ENCODE measurements at regions not wholly inside any gene's neighbourhood (a gene's known extent, or its start where the extent isn't known, plus 50 kb on each side); places are given as distances from the start of the nearest gene placed in this dataset.
"Not testable (repeated sequence)": the region's sequence is repeated elsewhere in the genome, so short reads cannot be mapped to it uniquely, and the experiment has no call there.

DNA sequence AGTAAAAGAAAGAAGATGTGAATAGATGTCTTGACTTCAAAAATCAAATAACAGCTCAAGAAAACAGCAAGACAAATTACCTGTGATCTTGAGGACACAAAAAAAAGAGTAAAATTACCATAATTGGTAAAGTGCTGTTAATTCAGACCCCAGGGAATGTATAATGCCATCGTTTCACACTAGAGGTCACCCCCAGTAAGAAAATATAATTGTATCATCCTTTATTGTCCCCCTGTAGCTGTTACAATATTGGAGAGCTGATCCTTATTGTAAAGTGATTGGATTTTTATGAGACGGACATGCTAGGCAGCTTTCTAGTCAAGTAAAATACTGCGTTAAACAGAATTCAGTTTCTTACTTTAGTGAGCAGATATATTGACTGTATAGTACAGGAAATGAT lies 377.0 kb downstream of the TLE1 start:
- intact Hi-C loops (cut with DNase I), result no loop called here
- no peak overlapping the region for H3K27ac ChIP-seq
- DNase-seq, result no peak
- no peaks in the 10 kb centered on the region for H3K36me3 ChIP-seq (replicated peaks in 1 of 2)
- H3K27me3 ChIP-seq, result no peaks in the 10 kb centered on the region
- H3K9me3 ChIP-seq (replicated peaks in 1 of 3), result no peaks in the 10 kb centered on the region
- WGBS, 4 donors, result 85 to 89% (median 86%) methylated on average over 3 of the region's 3 CpGs
- TF ChIP-seq POLR2A (IDR thresholded peaks at IDR 0.05), result no peak
- TF ChIP-seq, protein P1, sequence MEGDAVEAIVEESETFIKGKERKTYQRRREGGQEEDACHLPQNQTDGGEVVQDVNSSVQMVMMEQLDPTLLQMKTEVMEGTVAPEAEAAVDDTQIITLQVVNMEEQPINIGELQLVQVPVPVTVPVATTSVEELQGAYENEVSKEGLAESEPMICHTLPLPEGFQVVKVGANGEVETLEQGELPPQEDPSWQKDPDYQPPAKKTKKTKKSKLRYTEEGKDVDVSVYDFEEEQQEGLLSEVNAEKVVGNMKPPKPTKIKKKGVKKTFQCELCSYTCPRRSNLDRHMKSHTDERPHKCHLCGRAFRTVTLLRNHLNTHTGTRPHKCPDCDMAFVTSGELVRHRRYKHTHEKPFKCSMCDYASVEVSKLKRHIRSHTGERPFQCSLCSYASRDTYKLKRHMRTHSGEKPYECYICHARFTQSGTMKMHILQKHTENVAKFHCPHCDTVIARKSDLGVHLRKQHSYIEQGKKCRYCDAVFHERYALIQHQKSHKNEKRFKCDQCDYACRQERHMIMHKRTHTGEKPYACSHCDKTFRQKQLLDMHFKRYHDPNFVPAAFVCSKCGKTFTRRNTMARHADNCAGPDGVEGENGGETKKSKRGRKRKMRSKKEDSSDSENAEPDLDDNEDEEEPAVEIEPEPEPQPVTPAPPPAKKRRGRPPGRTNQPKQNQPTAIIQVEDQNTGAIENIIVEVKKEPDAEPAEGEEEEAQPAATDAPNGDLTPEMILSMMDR (IDR thresholded peaks at IDR 0.05), result no peak
- H3K4me1 ChIP-seq (replicated peaks in 1 of 2), result peaks cover 0 to 15% of the 10 kb centered on the region in 2 donors
- no peak overlapping the region for H3K4me3 ChIP-seq

DNA sequence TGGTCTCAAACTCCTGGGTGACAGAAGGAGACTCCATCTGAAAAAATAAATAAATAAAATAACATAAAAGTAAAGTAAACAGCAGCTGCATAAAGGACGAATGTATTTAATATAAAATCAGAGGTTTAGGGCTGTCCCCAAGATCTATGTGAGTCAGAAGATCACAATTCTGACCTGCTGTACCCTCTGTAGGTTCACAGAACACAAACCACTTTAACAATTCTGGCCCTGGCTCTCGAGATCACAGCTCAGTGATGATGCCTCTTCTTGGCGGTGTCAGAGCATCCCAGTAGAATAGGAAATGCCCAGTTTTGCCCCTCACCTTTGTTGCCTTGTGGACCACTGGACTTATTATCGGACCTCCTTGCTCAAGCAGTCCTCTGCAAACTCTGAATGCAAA lies 380.9 kb downstream of the TLE1 start:
- 76 to 92% (median 91%) methylated on average over 4 of the region's 4 CpGs for WGBS, 4 donors
- H3K9me3 ChIP-seq (replicated peaks in 1 of 3), result no peaks in the 10 kb centered on the region
- no peaks in the 10 kb centered on the region for H3K4me1 ChIP-seq (replicated peaks in 1 of 2)
- DNase-seq, result no peak
- no peaks in the 10 kb centered on the region for H3K27me3 ChIP-seq
- H3K27ac ChIP-seq, result no peak overlapping the region
- TF ChIP-seq, protein P1 (IDR thresholded peaks at IDR 0.05), result no peak
- TF ChIP-seq POLR2A (IDR thresholded peaks at IDR 0.05), result no peak
- intact Hi-C loops (cut with DNase I), result no loop called here
- no peak overlapping the region for H3K4me3 ChIP-seq
- no peaks in the 10 kb centered on the region for H3K36me3 ChIP-seq (replicated peaks in 1 of 2)

GRCh38 chr9:81307791-81308190 lies 381.6 kb downstream of the TLE1 start:
- H3K4me3 ChIP-seq, result not testable (repeated sequence)

GRCh38 chr9:81305561-81306182 lies 383.7 kb downstream of the TLE1 start:
- TF ChIP-seq POLR2A (IDR thresholded peaks at IDR 0.05), result no peak
- TF ChIP-seq, protein P1 (IDR thresholded peaks at IDR 0.05), result no peak
- WGBS, 4 donors, result 84 to 91% (median 85%) methylated on average over 6 of the region's 6 CpGs
- DNase-seq, result no peak
- H3K4me1 ChIP-seq (replicated peaks in 1 of 2), result no peaks in the 10 kb centered on the region
- no peak overlapping the region for H3K27ac ChIP-seq
- no peaks in the 10 kb centered on the region for H3K27me3 ChIP-seq
- H3K9me3 ChIP-seq (replicated peaks in 1 of 3), result no peaks in the 10 kb centered on the region
- H3K36me3 ChIP-seq (replicated peaks in 1 of 2), result no peaks in the 10 kb centered on the region
- intact Hi-C loops (cut with DNase I), result no loop called here
- H3K4me3 ChIP-seq, result no peak overlapping the region

More at GRCh38 chr9:81307791-81308190, 381.6 kb downstream of the TLE1 start:
- DNase-seq; H3K27ac ChIP-seq; H3K9me3 ChIP-seq (replicated peaks in 1 of 3); H3K4me1 ChIP-seq (replicated peaks in 1 of 2); H3K27me3 ChIP-seq; H3K36me3 ChIP-seq (replicated peaks in 1 of 2); intact Hi-C loops (cut with DNase I): not testable (repeated sequence)
- 92 to 96% (median 93%) methylated on average over 5 of the region's 5 CpGs for WGBS, 4 donors

GRCh38 chr9:81303658-81304057 lies 385.7 kb downstream of the TLE1 start:
- WGBS, 4 donors, result 69 to 89% (median 80%) methylated on average over 5 of the region's 5 CpGs

More at GRCh38 chr9:81303658-81304057, 385.7 kb downstream of the TLE1 start:
- no peaks in the 10 kb centered on the region for H3K4me1 ChIP-seq (replicated peaks in 1 of 2)
- no peaks in the 10 kb centered on the region for H3K27me3 ChIP-seq
- intact Hi-C loops (cut with DNase I), result no loop called here
- DNase-seq, result no peak
- H3K4me3 ChIP-seq, result no peak overlapping the region
- H3K9me3 ChIP-seq (replicated peaks in 1 of 3), result peaks cover 0 to 7% (median 6%) of the 10 kb centered on the region in 3 donors
- no peak for TF ChIP-seq POLR2A (IDR thresholded peaks at IDR 0.05)
- TF ChIP-seq, protein P1 (IDR thresholded peaks at IDR 0.05), result no peak
- H3K36me3 ChIP-seq (replicated peaks in 1 of 2), result no peaks in the 10 kb centered on the region
- no peak overlapping the region for H3K27ac ChIP-seq

All from adrenal gland (tissue), 9 donors.